ENCODE measurements at regions not wholly inside any gene's neighbourhood (a gene's known extent, or its start where the extent isn't known, plus 50 kb on each side); places are given as distances from the start of the nearest gene placed in this dataset.
"Not testable (repeated sequence)": the region's sequence is repeated elsewhere in the genome, so short reads cannot be mapped to it uniquely, and the experiment has no call there.

- DNase-seq (ENCODE audit: low spot score) = no peak
These were observed 703.4 kb downstream of the EPHA7 start for GRCh38 chr6:92715991-92716390.

DNA sequence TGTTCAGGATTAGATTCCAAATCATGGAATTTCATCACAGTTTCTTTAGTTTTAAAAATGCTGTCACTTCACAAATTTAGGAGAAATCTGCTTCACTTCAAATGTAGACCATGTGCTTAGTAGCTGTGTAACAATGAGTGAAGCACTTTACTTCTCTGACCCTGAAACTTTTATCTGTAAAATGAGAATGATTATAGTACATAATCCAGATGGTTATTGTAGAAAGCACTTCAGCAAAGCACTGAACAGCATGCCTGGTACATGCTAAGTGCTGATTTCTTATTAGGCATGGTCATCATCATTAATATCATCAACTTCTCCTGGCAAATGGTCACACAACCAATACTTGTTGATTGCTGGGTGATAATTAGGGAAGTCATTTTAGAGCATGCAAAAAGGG lies 705.0 kb downstream of the EPHA7 start:
- DNase-seq (ENCODE audit: low spot score) = no peak

DNA sequence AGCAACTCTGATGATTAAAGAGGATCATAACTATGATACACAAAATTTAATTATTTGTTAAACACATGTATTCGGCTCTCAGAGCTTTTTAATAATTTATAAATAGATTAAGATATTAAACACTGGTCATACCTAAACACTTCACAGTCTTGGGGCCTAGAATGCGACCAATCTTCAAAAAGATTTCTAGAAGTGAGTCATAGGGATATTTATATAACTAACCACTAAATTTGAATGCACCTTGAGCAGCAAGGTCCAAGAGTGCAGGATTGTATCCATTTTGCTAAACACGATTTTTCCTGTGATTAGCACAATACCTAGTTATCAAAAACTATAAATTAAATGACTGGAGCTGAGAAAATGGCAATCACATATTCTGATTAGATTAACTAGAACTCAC lies 709.3 kb downstream of the EPHA7 start:
- no peak for DNase-seq (ENCODE audit: low spot score)

GRCh38 chr6:92708945-92709344 lies 710.4 kb downstream of the EPHA7 start:
- DNase-seq (ENCODE audit: low spot score) = no peak

DNA sequence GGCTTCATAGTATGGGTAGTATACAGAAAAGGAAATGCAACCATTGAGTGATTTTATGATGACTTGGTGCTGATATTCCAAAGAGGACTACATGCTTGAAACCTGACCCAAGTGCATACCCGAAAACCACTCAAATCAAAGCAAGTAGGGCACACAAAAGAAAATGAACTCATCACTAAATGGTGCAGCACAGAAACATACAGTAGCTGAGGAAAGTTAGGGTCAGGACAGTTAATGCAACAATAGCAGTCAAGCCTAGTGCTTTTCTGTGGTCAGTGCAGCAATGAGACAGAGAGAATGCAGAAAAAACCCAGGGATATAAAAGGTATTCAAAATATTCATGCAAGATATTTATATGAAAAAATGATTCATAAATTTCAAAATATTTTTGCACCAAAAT lies 711.1 kb downstream of the EPHA7 start:
- DNase-seq (ENCODE audit: low spot score) = no peak

GRCh38 chr6:92706976-92707375 lies 712.4 kb downstream of the EPHA7 start:
- no peak for DNase-seq (ENCODE audit: low spot score)

GRCh38 chr6:92701425-92702096 lies 717.8 kb downstream of the EPHA7 start:
- no peak for DNase-seq (ENCODE audit: low spot score)

- DNase-seq (ENCODE audit: low spot score) = no peak
These were observed 718.9 kb downstream of the EPHA7 start for GRCh38 chr6:92700411-92700810.

GRCh38 chr6:92690997-92691599 lies 728.3 kb downstream of the EPHA7 start:
- no peak for DNase-seq (ENCODE audit: low spot score)

DNA sequence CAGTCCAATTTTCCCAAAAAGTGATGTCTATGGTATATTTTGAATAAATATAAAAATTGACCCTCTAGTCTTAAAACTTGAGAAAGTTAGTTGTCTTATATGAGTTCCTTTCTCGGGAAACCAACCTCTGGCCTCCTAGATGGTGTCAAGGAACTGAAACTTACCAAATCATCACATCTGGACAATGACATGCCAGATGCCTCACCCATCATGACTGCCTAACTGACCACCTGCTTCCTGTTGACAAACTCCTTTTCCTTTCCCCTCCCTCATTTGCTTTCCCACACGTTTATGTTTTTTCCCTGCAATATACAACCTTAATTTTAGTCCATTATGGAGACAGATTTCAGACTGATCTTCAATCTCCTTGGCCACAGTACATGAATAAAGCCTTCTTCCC lies 731.0 kb downstream of the EPHA7 start:
- DNase-seq (ENCODE audit: low spot score) = no peak

DNA sequence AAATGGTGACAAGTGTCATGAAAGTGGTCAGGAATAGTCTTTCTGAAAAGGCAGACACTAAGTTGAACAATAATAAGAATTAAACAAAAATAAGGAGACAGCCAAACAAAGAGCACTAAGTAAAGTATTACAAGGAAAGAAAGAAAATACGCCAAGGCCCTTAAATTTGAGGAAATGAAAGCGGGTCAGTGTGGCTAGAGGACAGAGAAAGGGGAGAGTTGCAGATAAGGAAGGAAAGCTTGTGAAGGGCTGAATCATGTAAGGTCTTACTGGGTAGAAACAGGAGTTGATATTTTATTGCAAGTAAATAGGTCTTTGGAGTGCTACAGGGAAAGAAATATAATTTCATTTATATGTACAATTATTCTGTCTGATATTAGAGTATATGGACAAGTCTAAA lies 732.1 kb downstream of the EPHA7 start:
- DNase-seq (ENCODE audit: low spot score) = no peak

- no peak for DNase-seq (ENCODE audit: low spot score)
These were observed 735.0 kb downstream of the EPHA7 start for GRCh38 chr6:92684386-92684785.

DNA sequence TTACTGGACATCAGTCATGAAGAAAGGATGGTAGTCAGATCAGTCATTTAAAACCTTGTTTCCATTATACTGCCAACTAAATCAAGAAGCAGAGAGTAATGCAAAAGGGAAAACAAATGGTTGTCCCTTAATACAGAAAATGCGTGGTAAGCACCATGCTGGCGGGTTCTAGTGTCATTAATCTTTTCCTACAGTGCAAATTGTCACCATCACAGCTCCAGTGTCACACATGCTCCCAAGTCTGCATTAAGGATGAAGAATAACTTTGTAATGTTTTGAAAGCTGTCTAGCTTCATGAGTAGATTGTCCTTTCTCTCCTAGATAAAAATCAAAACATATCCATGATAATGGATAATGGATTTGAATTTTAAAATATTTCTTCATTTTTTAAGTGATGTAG lies 735.6 kb downstream of the EPHA7 start:
- no peak for DNase-seq (ENCODE audit: low spot score)

GRCh38 chr6:92682516-92683398 lies 736.6 kb downstream of the EPHA7 start:
- no peak for DNase-seq (ENCODE audit: low spot score)

GRCh38 chr6:92681401-92681800 lies 738.0 kb downstream of the EPHA7 start:
- DNase-seq (ENCODE audit: low spot score) = no peak

- not testable (repeated sequence) for DNase-seq (ENCODE audit: low spot score)
These were observed 747.9 kb downstream of the EPHA7 start for GRCh38 chr6:92671462-92671861.

- DNase-seq (ENCODE audit: low spot score) = no peak
These were observed 751.5 kb downstream of the EPHA7 start for GRCh38 chr6:92667843-92668242.

GRCh38 chr6:92648364-92649086 lies 770.8 kb downstream of the EPHA7 start:
- no peak for DNase-seq (ENCODE audit: low spot score)

DNA sequence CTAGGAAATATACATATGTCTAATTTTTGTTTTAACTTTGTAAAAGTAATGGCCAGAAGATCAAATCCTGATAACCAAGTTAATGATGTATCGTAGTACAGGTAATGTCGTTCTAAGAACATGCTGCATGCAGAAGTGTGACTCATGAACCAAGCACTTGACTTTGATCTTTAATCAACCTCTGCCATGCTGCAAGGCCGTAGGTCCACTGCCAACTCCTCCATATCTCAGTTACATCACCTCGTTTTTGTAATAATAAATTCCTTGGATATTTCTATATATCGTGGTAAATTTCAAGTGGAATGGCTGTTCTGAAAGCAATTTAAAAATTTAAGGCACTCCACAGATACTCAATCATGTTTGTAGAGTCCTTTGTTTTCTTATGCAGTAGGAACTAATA lies 771.7 kb downstream of the EPHA7 start:
- DNase-seq (ENCODE audit: low spot score) = no peak

- not testable (repeated sequence) for DNase-seq (ENCODE audit: low spot score)
These were observed 775.1 kb downstream of the EPHA7 start for GRCh38 chr6:92644104-92644791.

- no peak for DNase-seq (ENCODE audit: low spot score)
These were observed 783.7 kb downstream of the EPHA7 start for GRCh38 chr6:92635553-92636153.
